NCI-H1105 treated with DMSO at 0.1 percent for 48 hours (cell line): ENCODE measurements at regions not wholly inside any gene's neighbourhood (a gene's known extent, or its start where the extent isn't known, plus 50 kb on each side); places are given as distances from the start of the nearest gene placed in this dataset.

Source experiments
- DNase-seq: peaks from one replicate; lab custom pipeline; 2025; lab: John Stamatoyannopoulos, UW

DNA sequence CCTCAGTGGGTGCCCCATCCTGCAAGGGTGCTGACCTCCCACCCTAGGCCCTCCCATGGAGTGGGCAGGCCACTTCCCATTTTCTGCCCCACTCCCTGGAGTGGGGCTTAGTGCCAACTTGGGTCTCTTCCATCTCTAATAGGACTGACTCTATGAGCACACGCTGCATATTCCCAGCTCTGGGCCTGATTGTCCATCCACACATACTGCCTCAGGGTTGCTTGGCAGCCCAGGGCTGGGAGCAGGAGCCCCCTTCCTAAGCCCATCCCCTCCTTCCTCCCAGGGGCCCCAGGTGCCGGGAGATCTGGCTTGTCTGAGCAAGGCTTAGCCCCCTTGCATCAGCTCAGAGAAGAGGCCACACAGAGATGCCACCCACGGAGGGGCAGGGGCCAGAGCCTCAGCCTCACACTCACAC, 55.1 kb downstream of the PJA1 start:
- no peak for DNase-seq

DNA sequence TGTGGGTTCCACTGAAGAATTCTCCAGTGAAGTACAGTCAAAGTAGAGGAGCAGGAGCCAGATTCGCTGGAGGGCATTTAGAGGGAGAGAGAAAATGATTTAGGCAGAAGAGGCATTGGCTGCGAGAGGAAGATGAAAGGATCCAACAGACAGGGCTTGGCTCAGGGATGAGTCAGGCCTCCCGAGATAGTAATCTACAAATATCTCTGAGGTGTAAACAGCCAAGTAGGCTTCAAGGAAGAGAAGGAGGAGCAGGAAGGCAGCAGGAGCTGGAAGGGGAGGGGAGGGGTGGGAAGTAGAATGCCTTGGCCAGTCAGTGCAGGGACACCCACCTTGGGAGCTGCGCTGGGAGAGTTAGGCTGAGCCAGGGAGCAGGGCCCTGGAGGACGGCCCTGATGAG, 55.5 kb downstream of the PJA1 start:
- no peak for DNase-seq

GRCh38 chrX:69109036-69109663, 56.1 kb downstream of the PJA1 start:
- no peak for DNase-seq

- no peak for DNase-seq
Observed at GRCh38 chrX:69107747-69108401, 57.4 kb downstream of the PJA1 start.

DNA sequence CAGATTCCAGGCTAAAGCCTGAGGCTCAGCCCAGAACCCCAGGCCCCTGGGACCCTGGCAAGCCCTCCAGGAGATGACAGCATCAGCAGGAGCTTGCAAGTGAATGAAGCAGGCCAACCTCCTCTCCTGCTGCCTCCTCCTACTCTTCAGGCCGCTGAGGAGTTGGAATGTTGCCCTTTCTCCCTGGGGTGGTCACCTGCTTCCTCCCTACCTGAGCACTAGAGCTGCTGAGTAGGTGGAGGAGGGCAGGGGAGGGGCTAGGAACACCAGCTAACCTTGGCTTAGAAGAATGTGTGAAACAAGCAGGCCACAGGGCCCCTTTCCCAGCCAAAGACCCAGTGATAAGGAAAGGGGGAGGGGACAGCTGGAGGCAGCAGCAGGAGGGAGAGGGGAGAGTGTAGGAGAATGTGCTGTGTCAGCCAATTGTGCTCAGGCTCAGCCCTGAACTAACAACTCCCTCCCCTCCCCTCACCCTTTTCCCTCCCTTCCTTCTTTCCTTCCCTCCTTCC, 58.0 kb downstream of the PJA1 start:
- no peak for DNase-seq

DNA sequence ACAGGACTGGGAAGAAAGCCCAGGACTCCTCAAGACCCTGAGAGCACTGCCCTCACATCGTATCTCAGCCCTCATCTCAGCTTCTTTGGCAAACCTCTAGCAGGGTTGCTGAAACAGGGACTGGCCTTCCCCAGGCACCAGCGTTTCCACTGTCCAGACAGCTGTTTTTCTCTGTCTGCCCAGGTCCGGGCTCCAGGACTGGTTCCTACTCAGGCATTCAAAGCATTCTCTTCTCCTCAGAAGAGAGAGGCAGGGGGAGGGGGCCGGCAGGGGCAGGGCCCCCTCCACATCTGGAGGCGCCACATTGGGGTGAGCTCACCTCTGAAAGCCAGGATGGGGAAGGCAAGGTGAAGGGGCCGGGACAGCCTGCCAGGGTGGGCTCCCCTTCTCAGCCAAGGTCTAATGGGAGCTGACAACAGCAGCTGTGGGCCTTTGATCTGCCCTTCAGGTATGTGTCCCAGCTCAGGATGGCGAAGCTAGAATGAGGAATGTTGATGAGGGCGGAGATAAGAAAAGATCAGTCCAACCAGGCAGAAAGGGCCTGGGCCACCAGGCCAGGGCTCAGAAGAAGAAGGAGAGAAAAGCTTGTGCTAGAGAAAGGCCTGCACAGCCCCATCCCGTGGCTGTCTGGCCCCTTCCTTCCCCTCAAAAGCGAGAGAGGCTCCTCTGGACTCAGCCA, 60.4 kb downstream of the PJA1 start:
- no peak for DNase-seq

DNA sequence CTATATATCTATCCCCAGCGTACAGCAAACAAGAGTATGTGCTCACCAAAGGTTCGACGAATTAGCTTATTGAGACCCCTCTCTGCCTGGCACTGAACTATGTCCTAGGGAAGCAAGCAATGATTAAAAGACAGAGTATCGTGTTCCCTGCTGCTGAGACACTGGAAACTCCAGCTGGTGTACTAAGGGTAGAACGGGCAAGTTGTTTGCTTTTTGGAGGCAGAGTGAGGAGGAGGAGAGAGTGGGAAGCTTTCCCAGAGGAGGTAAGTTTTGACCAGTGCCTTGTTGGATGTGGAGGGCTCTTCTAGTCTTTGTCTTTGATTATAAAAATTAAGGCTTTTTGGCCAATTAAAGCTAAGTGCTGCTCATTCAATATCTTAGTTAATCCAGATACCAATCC, 61.7 kb downstream of the PJA1 start:
- no peak for DNase-seq

DNA sequence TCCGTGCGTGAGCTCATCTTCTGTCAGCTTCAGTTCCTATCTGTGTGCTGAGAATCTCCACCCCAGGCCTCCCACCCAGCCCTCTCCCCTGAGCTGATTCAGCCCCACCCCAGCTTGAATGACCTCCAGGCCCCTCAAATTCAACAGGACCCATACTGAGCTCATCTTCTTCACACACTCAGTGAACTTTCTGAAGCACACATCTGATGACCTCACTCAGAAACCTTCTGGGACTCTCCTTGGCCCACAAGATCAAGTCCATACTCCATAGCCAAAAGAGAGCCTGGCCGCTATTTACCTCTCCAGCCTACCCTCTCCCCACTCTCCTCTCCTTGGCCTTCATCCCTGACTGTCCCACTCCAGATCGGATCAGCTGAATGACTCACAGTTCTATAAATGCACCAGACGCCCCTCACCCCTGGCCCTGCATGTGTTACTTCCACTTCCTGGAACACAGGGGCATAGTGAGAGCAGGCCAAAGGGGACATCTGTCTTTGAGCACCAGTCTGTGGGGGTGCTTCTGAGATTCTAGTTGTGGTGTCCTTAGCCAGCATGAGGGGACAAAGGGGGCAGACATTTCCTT, 62.5 kb downstream of the PJA1 start:
- DNase-seq: no peak

- DNase-seq: no peak
Observed at GRCh38 chrX:69101683-69102251, 63.5 kb downstream of the PJA1 start.

DNA sequence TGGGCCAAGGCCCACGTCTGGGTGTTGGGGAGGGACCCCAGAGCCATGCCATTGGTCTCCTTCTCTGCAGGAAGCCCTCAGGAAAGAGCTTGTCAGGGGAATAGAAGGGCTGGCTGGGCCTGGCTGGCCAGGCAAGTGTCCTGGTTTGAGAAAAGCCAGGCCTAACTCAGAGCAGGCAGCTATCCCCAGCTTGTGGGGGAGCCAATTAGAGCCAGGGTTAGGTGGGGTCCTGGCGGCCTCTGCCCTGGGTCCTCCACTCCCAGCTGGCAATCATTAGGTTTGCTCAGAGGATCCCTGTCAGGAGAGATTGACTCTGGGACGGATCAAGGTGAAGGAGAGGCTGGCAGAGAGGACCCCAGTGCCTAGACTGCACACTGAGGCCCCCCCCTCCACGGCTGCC, 64.8 kb downstream of the PJA1 start:
- DNase-seq: no peak

GRCh38 chrX:69097451-69098236, 67.6 kb downstream of the PJA1 start:
- DNase-seq: no peak

- no peak for DNase-seq
Observed at GRCh38 chrX:69096963-69097362, 68.3 kb downstream of the PJA1 start.

GRCh38 chrX:69094977-69095669, 70.1 kb downstream of the PJA1 start:
- no peak for DNase-seq

- peak; percentile 46 for DNase-seq
Observed at GRCh38 chrX:69093960-69094871, 71.0 kb downstream of the PJA1 start.

DNA sequence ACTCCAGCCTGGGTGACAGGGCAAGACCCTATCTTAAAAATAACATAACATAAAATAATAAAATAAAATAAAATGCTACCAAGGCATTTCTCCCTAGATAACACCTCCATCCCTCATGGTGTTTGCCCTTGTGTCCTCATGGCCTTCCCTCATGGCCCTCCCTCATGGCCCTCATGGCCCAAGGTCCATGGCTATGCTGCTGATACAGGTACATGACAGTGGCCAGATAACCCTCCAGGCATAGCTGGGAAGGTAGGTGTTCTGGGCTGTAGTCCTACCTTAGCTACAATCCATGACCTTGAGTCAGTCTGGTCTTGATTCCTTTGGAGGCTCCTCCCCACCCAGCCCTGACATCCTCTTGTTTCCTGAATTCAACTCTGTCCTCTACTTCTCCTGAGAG, 75.2 kb downstream of the PJA1 start:
- DNase-seq: no peak

DNA sequence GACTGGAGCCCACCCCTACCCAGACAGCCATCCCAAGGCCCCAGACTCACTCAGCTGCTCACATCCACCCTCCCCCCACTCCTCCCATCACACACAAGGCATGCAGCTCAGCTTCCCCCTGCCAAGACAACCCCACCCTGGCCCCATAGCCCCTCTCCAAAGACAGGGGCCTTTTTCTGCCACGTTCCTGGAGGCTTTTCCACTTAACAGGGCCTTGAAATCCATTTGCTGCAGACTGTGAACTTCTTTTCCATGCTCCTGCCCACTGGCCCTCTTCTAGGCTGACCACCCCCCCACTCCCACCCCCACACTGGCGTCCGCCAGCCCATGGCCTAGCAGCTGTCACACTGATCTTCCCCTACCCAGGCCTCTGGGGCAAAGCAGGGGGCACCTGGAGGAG, 76.0 kb downstream of the PJA1 start:
- no peak for DNase-seq

GRCh38 chrX:69088171-69088938, 76.9 kb downstream of the PJA1 start:
- no peak for DNase-seq

- DNase-seq: no peak
Observed at GRCh38 chrX:69085826-69086225, 79.4 kb downstream of the PJA1 start.

DNA sequence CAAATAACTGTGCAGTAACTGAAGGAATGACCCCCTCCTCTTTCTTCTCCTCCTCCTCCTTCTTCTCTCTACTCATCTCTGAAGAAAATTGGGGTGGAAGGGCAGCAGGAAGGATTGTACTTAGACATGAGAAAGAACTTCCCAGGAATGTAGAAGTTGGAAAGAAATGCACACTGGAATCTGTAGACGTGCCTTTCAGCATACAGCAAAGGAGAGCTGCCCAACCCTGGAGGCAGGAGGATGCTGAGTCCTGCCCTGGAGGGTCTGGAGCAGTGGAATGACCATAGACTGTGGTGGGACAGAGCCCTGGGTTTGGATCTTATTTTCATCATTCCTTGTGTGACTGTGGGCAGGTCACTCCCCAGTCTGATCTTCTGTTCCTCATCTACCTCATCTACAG, 80.1 kb downstream of the PJA1 start:
- no peak for DNase-seq
